ENCODE measurements at regions not wholly inside any gene's neighbourhood (a gene's known extent, or its start where the extent isn't known, plus 50 kb on each side); places are given as distances from the start of the nearest gene placed in this dataset.

- H4K20me1 ChIP-seq (ENCODE audit: insufficient read depth, low read length) = no peaks in the 10 kb centered on the region
- peaks cover 25% of the 10 kb centered on the region for H3K4me1 ChIP-seq (ENCODE audit: low read length)
- H3K4me2 ChIP-seq (ENCODE audit: low read length) = peak overlapping the region; percentile 46
- H3K9ac ChIP-seq (ENCODE audit: low read length) = no peak overlapping the region
- no peak overlapping the region for H3K27ac ChIP-seq (ENCODE audit: low read length)
- no peak overlapping the region for H3K4me3 ChIP-seq (ENCODE audit: low read length)
- no peaks in the 10 kb centered on the region for H3K79me2 ChIP-seq (ENCODE audit: low read length)
- H3K36me3 ChIP-seq (replicated peaks; ENCODE audit: low read depth, low read length) = no peaks in the 10 kb centered on the region
- H3K9me3 ChIP-seq (ENCODE audit: insufficient read depth, low read length) = no peaks in the 10 kb centered on the region
- peaks cover 24% of the 10 kb centered on the region for H3K27me3 ChIP-seq (ENCODE audit: low read depth, low read length)
- TF ChIP-seq EZH2phosphoT487 (IDR thresholded peaks at IDR 0.05; ENCODE audit: low read depth) = no peak
- TF ChIP-seq CTCF (IDR thresholded peaks at IDR 0.05; ENCODE audit: low read depth, low read length) = peak; percentile 8; the same call in 1 of the 2 replicates
- H2AFZ ChIP-seq (ENCODE audit: low read depth, low read length) = no peak overlapping the region
Measured at GRCh38 chr3:194198938-194199337, 63.0 kb downstream of the HES1 start.

- H3K4me3 ChIP-seq (ENCODE audit: low read length) = no peak overlapping the region
- no peak overlapping the region for H3K4me2 ChIP-seq (ENCODE audit: low read length)
- H3K27ac ChIP-seq (ENCODE audit: low read length) = no peak overlapping the region
- no peaks in the 10 kb centered on the region for H3K36me3 ChIP-seq (replicated peaks; ENCODE audit: low read depth, low read length)
- TF ChIP-seq EZH2phosphoT487 (IDR thresholded peaks at IDR 0.05; ENCODE audit: low read depth) (no peak), CTCF (IDR thresholded peaks at IDR 0.05; ENCODE audit: low read depth, low read length) (no peak)
- peaks cover 24% of the 10 kb centered on the region for H3K4me1 ChIP-seq (ENCODE audit: low read length)
- H4K20me1 ChIP-seq (ENCODE audit: insufficient read depth, low read length) = no peaks in the 10 kb centered on the region
- no peaks in the 10 kb centered on the region for H3K79me2 ChIP-seq (ENCODE audit: low read length)
- H3K9me3 ChIP-seq (ENCODE audit: insufficient read depth, low read length) = no peaks in the 10 kb centered on the region
- H3K27me3 ChIP-seq (ENCODE audit: low read depth, low read length) = peaks cover 31% of the 10 kb centered on the region
- no peak overlapping the region for H3K9ac ChIP-seq (ENCODE audit: low read length)
- H2AFZ ChIP-seq (ENCODE audit: low read depth, low read length) = no peak overlapping the region
Measured at GRCh38 chr3:194200422-194201081, 64.6 kb downstream of the HES1 start.

- TF ChIP-seq CTCF (IDR thresholded peaks at IDR 0.05; ENCODE audit: low read depth, low read length) = no peak
- no peak for TF ChIP-seq EZH2phosphoT487 (IDR thresholded peaks at IDR 0.05; ENCODE audit: low read depth)
- peaks cover 28% of the 10 kb centered on the region for H3K4me1 ChIP-seq (ENCODE audit: low read length)
- H3K4me3 ChIP-seq (ENCODE audit: low read length) = no peak overlapping the region
- no peak overlapping the region for H3K9ac ChIP-seq (ENCODE audit: low read length)
- H3K79me2 ChIP-seq (ENCODE audit: low read length) = no peaks in the 10 kb centered on the region
- no peaks in the 10 kb centered on the region for H4K20me1 ChIP-seq (ENCODE audit: insufficient read depth, low read length)
- no peaks in the 10 kb centered on the region for H3K36me3 ChIP-seq (replicated peaks; ENCODE audit: low read depth, low read length)
- peaks cover 24% of the 10 kb centered on the region for H3K27me3 ChIP-seq (ENCODE audit: low read depth, low read length)
- no peak overlapping the region for H3K27ac ChIP-seq (ENCODE audit: low read length)
- no peaks in the 10 kb centered on the region for H3K9me3 ChIP-seq (ENCODE audit: insufficient read depth, low read length)
- H2AFZ ChIP-seq (ENCODE audit: low read depth, low read length) = no peak overlapping the region
- H3K4me2 ChIP-seq (ENCODE audit: low read length) = no peak overlapping the region
Measured at GRCh38 chr3:194201953-194202666, 66.2 kb downstream of the HES1 start.

GRCh38 chr3:194203482-194204041, 67.6 kb downstream of the HES1 start:
- H3K27ac ChIP-seq (ENCODE audit: low read length) = no peak overlapping the region
- peak overlapping the region; percentile 80 for H2AFZ ChIP-seq (ENCODE audit: low read depth, low read length)

More at GRCh38 chr3:194203482-194204041, 67.6 kb downstream of the HES1 start:
- H3K36me3 ChIP-seq (replicated peaks; ENCODE audit: low read depth, low read length) = no peaks in the 10 kb centered on the region
- peak overlapping the region; percentile 94 for H3K4me2 ChIP-seq (ENCODE audit: low read length)
- no peaks in the 10 kb centered on the region for H3K79me2 ChIP-seq (ENCODE audit: low read length)
- no peaks in the 10 kb centered on the region for H4K20me1 ChIP-seq (ENCODE audit: insufficient read depth, low read length)
- H3K9me3 ChIP-seq (ENCODE audit: insufficient read depth, low read length) = no peaks in the 10 kb centered on the region
- TF ChIP-seq CTCF (IDR thresholded peaks at IDR 0.05; ENCODE audit: low read depth, low read length) = no peak
- no peak for TF ChIP-seq EZH2phosphoT487 (IDR thresholded peaks at IDR 0.05; ENCODE audit: low read depth)
- H3K4me3 ChIP-seq (ENCODE audit: low read length) = peak overlapping the region; percentile 85
- peak overlapping the region; percentile 61 for H3K9ac ChIP-seq (ENCODE audit: low read length)
- peaks cover 26% of the 10 kb centered on the region for H3K4me1 ChIP-seq (ENCODE audit: low read length)
- peaks cover 10% of the 10 kb centered on the region for H3K27me3 ChIP-seq (ENCODE audit: low read depth, low read length)
